ENCODE measurements at regions not wholly inside any gene's neighbourhood (a gene's known extent, or its start where the extent isn't known, plus 50 kb on each side); places are given as distances from the start of the nearest gene placed in this dataset.

DNA sequence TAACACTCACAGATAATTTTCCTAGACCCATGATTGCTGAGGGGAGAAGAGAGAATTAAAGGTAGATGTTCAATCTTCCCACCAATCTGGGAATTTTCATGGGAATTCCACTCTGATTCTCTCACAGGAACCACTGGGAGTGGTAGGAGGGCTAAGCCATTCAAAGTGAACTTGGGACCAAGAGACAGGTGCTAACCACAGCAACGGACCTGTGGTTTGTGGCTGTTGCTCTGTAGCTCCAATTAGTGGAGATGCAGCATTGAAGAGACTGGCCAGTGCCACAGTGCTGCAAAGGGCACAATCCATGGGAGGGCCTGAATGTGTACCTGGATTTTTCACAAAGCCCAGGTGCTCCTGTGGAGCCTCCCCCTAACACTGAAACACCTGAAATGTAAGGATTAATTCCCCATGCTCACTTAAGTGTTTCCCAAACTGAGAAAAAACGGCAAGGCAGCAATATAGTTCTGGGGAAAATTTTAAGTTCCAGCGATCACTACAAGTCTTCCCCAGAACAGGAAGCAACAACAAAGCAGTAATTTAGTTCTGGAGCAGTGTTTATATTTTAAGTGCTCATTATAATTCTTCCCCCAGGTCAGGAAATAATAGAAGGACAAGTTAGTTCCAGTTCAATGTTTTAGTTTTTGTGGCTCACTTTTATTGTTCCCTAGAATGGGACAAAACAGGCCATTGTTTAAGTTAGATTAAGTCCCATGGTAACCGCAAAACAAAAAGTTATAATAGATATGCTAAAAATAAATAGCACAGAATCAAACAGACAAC, 1045.8 kb downstream of the CNTNAP5 start:
- no peak for DNase-seq (ENCODE audit: low read depth)

DNA sequence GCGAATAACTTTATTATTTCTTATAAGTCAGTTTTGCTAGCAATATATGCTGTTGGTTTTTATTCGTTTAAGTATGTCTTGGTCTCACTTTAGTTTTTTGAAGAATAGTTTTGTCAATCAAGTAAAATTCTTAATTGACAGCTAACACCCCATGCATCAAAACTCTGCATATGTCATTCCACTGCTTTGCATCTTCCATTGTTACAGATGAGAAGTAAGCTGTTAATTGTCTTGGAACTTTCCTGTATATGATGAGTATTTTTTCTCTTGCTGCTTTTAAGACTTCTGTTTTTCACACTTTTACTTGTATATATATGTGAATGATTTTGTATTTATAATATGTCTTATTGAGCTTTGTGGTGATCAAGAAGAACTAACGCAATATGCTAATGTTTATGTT, 1048.4 kb downstream of the CNTNAP5 start:
- DNase-seq (ENCODE audit: low read depth) = no peak

DNA sequence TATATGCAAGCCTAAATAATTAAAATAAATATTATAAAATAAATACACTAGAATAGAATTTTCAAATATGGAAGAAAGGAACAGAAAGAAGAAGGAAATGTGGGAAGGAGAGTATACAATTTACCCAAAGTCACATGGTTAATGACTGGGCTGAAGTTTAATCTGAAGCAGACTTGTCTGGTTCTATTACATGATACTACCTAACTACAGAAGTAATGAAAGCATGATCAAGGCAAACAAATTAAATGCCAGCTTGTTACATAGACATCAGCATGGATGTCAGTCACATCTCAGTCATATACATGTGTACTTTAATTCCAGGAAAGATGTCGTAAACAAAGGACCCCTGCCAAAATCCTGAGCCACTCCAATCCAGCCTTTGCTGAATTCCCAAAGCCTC, 1060.8 kb downstream of the CNTNAP5 start:
- no peak for DNase-seq (ENCODE audit: low read depth)

DNA sequence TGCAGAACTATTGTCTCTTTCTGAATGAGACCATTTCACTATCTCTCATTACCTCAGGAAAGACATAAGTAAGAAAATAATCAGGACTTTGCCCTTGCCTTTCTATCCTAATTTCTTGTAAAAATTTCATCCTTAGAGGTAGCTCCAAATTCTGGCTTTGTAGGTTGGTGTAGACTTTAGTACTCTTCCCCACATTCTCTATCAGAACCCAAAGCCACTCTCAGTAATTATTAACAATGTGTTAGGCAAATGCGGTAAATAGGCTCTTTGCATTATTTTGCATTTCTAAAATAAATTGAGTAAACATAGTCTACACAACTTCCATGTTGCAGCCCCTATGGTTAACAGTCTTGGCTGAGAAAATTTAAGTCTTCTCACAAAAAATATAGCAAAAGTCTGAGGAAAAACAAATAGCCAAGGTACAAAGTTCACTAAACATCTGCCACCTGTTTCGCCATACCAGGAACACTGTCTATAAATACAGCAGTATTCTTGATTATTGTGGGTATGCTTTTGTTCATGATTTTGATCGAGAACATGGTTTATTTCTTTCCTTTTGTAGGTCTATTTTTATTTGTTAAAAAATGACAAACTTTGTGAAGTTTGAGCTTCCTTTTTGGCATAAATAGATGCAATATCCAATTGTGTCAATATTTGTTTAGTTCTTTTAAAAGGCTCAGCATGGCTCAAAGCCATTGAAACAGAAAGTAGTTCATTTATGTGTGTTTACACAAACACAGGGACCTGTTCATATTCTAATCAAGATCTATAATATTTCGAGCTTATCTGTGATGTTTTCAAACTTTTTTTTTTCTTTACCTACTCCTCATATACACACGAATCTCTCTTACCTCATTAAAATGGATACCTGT, 1061.5 kb downstream of the CNTNAP5 start:
- no peak for DNase-seq (ENCODE audit: low read depth)

DNA sequence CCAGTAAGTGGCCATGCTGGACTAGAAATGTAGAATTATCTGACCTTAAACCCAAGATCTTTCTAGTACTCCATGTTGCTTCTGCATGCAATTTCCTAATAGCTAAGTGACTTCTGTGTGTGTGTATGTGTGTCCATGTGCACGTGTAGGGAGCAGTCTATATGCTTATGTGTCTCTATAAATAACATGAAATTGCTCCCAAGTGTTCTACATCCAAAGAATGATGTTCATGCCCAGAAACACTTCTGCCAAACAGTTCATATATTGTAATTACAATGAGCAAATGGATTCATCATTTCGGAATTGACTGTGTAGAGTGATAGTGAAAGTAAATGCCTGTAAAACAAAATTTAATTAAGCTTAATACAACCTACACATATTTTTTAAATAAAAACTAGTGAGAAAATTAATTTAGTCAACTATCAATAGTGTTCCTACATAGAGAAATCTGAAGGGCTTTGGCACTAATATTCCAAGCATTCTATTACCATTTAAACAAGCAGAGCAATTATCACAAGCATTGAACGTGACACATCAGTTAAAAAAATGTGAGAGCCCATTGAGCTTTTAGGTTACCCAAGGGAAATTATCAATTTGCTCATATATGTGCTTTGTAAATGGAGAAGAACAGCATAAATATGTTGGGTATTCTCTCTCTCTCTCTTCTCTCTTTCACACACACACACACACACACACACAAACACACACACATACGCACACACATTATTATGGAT, 1067.4 kb downstream of the CNTNAP5 start:
- DNase-seq (ENCODE audit: low read depth) = no peak

DNA sequence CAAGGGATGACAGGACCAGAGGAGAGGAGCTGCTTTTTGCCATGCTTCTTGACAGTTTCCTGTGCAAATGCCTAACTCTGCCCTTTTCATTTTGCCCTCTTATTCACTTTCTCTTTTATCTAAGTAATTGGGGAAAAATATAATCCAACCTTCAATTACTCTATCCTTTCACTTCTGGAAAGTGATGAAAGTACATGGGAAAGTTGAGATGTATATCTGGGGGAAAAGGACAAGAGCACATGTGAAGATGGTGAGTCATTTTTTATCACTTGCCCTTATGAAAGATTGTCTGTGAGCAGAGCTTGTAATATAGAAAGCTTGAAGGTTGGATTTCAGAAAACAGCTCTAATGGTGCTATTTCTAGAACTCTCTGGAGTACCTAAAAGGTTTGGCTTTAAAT, 1070.7 kb downstream of the CNTNAP5 start:
- DNase-seq (ENCODE audit: low read depth) = no peak

DNA sequence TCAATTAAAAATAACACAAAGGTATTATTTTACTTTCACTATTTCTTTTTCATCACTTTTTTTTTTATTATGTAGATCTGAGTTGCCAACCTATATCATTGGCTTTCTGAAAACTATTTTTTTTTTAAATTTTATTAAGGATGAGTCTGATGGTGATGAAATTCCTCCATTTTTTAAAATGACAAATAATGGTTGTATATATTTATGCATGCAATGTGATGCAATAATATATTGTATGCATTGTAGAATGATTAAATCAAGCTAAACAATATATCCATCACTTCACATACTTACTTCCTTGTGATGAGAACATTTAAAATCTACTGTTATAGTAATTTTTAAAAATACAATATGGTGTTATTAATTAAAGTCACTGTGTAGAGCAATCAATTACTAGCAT, 1081.6 kb downstream of the CNTNAP5 start:
- DNase-seq (ENCODE audit: low read depth) = no peak

DNA sequence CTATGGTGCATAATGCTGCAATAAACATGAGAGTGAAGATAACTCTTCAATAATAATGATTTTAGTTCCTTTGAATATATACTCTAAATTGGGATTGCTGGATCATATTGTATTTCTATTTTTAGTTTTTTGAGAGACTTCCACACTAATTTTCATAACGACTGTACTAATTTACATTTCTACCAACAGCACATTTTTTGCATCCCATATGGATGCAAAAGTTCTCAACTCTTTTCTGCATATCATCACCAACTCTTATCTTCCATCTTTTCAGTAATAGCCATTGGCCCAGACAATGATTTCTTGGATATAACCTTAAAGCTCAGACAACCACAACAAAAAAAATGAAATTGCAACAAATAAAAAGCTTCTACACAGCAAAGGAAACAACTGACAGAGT, 1082.4 kb downstream of the CNTNAP5 start:
- no peak for DNase-seq (ENCODE audit: low read depth)

DNA sequence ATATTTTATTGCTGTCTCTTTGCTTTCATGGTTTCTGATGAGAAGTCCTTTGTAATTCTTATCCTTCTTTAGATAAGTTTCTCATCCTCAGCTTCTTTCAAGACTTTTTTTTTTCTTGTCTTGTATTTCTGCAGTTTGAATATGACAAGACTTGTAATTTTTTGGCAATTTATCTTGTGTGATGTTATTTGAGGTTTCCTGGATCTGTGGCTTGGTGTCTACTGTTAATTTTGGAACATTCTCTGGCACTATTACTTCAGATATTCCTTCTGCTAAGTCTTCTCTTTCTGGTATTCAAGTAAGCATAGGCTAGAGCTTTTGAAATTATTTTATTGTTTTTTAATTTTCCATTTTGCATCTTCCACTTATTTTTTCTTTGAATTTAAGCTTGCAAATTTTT, 1083.2 kb downstream of the CNTNAP5 start:
- DNase-seq (ENCODE audit: low read depth) = no peak

DNA sequence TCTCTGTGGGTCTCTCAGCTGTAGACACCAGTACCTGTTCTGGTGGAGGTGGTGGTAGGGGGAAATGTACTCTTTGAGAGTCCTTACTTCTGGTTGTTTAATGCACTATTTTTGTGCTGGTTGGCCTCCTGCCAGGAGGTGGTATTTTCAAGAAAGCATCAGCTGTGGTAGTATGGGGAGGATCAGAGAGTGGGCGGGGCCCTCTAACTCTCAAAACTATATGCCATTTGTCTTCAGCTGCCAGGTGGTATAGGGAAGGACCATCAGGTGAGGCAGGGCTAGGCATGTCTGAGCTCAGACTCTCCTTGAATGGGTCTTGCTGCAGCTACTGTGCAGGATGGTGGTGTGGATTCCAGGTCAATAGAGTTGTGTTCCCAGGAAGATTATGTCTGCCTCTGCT, 1100.8 kb downstream of the CNTNAP5 start:
- DNase-seq (ENCODE audit: low read depth) = no peak

DNA sequence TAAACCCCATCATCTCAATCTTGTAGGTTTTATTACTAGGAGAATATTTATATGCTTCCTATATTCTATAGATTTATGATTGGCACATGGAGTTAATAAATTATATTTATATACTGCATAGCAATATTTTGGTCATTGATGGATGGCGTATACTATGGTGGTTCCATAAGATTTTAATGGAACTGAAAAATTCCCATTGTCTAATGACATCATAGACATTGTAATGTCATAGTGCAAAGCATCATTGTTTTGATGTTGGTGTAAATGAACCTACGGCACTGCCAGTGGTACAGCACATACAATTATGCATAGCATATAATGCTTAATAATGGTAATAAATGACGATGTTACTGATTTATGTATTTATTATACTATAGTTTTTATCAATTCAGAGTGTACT, 1135.9 kb downstream of the CNTNAP5 start:
- DNase-seq (ENCODE audit: low read depth) = no peak

DNA sequence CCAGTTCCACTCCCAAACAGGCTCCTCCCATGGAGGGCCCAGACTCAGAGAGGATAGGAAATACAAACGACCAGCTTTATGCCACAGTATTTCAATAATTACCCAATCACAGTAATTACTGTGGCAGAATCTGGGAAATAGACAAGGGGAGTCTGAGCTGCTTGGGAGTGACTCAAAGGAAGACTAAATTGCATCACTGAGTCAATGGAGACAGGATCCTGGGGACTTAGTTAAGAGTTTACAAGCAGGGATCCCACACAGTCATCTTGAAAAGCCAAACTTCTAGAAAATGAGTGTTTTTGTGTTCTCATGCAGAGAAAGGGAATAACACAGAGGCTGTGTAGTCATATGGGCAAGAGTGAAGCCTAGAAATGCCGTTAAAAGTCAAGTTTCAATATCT, 1142.1 kb downstream of the CNTNAP5 start:
- no peak for DNase-seq (ENCODE audit: low read depth)

DNA sequence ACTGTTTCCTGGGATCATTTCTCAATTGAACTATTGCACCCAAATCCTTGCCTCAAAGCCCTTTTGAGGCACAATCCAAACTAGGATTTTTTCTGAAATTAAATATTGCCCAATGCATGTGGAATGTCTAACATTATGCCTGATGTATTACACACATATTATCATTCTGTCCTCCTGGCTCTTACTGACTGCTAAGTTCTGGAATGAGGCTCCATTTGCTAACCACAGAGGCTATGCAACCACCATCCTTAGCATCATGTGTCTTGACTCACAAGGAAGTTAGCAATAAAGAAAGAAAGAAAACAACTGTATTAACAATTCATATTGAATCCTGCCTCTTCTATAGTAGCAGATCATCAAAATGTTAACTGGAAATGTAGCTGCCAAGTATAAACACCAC, 1142.7 kb downstream of the CNTNAP5 start:
- DNase-seq (ENCODE audit: low read depth) = no peak

DNA sequence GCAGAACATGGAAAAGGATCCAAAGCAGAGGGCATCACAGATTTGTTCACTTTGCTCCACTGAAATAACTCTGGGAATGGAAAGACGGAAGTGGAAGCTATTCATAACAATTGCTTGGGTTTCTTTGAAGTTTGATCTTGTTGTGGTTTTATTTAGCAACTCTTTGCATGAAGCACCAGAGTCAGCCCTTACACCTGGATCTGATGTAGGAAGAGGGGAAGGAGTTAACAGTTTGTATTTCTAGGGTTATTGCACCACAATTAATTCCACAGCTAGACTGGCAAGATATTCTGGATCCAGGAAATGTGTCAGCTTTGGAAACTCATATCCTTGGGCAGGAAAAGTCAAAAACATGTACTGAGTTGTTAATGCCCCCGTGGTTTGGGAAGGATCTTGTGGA, 1143.4 kb downstream of the CNTNAP5 start:
- no peak for DNase-seq (ENCODE audit: low read depth)

DNA sequence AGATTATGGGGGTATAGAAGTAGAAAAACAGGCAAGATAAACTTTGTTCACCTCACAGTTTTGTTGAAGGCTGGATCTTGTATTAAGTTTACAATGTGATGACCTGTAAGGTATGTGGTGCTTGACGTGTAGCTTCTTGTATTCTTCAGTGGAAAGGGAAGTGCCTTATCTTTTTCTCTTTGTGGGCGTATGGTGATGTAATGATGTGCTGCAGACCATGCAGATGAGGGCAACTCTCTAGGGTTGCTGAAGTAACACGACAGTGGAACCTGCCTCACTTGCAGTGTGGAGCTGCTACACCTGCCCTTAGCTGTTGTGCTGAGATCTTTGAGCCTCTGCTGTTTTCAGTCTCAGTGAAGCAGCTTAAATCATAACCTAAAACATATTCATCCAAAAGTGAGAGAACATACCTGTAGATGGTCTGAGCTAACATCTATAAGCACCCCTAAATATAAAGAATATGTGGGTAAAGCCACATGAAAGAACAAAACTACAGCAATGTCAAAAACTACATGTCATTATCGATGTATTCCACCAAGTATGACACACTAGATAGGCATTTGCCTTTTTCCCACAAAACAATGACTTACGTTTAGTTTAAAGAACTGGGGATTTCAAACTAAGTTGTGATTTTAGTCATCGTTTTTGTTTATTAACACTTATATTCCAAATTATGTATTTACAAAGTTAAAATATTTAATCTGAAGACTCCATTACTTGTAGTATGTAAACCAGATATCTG, 1144.1 kb downstream of the CNTNAP5 start:
- no peak for DNase-seq (ENCODE audit: low read depth)

DNA sequence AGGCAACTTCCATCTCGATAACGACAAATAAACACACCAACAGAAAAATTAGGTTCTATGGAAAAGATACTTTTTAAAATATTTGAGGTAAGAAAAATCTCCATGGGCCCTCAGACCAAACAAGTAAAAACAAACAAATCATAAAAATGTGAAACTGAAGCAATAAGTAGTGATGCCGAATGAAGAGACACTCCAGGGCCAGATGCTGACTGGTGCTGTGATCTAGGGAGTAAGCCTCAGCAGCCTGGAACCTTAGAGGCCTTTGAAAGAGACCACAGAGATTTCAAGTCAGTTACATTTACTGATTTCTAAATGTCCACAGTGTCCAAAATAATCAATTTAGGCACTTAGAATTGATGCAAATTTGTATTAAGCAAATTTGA, 1144.7 kb downstream of the CNTNAP5 start:
- no peak for DNase-seq (ENCODE audit: low read depth)

DNA sequence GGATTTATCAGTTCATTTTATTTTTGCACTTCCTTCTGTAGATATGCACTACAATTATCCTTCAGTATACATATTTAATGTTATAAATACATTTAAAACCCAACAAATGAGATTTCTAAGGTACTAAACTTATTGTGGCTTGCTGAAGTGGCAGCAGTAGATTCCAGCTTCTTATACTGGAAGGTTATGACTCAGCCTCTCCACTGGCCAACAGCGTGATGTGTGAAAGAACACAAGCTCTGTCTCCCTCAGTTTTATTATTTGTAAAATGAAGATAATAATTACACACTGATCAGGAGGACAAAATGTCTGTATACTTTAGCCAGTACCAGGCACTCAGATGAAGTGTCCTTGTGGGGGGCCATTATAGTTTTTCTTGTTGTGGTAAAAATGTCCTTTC, 1147.1 kb downstream of the CNTNAP5 start:
- DNase-seq (ENCODE audit: low read depth) = no peak

DNA sequence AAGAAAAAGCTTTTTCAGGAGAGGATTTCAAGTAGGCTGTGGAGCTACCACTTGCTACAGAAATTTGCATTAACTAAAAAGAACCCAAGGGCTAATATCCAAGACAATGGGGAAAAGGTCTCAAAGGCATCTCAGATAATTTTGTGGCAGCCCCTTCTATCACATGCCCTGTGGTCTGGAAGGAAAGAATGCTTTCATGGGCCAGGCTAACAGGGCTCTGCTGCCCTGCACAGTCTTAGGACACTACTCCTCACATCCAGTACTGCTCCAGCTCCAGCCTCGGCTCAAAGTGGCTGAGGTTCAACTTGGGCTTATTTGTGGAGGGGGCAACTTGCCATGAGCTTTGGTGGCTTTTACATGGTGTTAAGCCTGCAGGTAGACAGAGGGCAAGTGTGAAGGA, 1150.3 kb downstream of the CNTNAP5 start:
- DNase-seq (ENCODE audit: low read depth) = no peak

DNA sequence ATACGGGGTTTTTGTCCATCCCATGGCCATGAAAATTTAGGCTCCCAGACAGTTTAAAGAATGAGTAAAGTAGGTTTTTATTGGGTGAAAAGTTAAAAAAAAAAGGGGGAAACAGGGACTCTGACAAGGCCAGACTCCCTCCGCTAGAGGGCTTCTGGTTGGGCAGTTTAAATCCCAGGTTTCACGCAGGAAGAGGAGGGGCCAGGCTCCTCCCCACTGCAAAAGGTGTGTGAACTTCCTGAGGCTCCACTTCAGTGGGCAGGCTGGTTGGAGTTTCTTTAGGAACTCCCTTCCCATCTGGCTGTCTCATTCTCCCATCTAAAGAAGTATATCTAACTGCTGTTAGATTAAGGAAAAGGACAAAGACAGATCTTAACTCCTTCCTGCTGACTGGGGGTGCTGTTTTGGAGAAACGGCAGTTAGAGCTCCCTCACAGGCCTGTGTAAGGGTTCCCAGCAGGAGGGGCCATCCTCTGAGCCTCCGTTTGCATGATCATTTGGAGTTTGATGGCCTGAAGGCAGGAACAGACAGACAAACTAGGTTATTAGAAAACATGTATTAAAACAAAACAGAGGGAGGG, 1160.7 kb downstream of the CNTNAP5 start:
- no peak for DNase-seq (ENCODE audit: low read depth)

DNA sequence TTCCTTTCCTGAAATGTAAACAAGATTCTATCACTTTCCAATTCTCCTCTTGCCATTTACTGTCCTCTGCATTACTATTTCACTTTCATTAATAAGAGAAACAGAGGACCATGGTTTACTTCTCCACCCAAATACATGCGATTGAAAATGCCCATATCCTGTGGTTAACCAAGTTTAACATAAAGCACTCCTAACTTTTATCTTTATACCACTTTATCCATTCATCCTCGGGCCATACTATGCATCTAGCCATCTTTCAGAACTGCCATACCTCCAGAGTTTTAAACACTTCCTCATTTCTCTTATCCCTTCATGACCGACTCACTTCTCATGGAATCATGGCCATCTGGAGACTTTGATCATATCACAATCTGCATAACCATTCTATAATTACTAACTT, 1182.3 kb downstream of the CNTNAP5 start:
- DNase-seq (ENCODE audit: low read depth) = no peak

DNA sequence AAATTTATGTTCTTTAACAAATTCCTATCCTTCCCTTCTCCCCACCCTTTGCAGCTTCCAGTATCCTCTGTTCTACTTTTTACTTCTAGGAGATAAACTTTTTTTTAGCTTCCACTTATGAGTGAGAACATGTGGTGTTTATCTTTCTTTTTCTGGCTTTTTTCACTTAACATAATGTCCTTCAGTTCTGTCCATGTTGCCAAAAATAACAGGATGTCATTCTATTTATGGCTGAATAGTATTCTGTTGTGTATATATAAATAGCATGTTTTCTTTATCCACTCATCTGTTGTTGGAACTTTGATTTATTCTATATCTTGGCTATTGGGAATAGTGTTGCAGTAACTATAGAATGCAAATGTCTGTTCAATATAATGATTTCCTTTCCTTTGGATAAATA, 1191.2 kb downstream of the CNTNAP5 start:
- no peak for DNase-seq (ENCODE audit: low read depth)

DNA sequence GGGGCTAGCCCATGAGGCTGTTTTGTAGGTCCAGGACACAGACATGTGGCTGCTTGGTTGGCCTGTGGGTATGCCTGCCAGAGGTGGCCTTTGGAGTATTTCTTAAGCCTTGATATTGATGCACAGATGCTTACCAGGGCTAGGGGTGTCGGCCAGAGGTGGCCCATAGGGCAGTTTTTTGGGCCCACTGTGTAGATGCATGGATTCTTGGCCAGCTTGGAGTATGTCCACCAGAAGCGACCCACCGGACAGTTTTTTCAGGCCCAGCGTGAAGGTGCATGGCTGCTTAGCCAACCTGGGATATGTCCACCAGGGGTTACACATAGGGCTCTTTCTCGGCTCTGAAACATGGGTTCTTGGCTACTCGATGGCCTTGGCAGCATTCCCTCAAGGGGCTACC, 1199.1 kb downstream of the CNTNAP5 start:
- no peak for DNase-seq (ENCODE audit: low read depth)
